ENCODE measurements at regions not wholly inside any gene's neighbourhood (a gene's known extent, or its start where the extent isn't known, plus 50 kb on each side); places are given as distances from the start of the nearest gene placed in this dataset.
A peak's percentile ranks its signal among the peaks of the same experiment; 100 is the strongest.

DNA sequence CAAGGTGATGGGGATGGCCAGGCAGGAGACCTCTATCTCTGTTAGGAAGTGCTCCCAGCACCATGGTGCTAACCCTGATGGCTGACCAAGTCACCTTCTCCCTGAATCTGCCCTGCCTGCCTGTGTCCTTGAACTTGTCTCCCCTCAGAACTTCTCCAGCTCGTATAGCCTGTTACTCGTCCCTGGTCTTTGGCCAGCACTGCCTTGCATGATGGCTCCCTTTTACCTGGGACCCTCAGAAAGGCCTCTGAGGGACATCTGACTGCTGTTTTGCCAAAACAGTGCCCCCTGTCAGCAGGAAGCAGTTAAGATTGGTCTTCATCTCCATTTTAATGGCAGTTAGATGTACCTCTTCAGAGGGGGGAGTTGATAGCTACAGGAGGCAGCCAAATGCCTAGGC lies 148.3 kb downstream of the RHOU start:
- Histone ChIP-seq H3K27ac (no peak overlapping the region), H3K4me1 (ENCODE audit: insufficient read depth) (no peaks in the 10 kb centered on the region), H3K36me3 (no peaks in the 10 kb centered on the region), H3K27me3 (no peaks in the 10 kb centered on the region), H3K4me3 (no peak overlapping the region), H3K9me3 (peaks cover 0 to 5% of the 10 kb centered on the region in 2 donors)
- no peak for DNase-seq
- WGBS, 3 donors, result 74 to 84% (median 79%) methylated on average over 2 of the region's 2 CpGs
- TF ChIP-seq, protein P1, sequence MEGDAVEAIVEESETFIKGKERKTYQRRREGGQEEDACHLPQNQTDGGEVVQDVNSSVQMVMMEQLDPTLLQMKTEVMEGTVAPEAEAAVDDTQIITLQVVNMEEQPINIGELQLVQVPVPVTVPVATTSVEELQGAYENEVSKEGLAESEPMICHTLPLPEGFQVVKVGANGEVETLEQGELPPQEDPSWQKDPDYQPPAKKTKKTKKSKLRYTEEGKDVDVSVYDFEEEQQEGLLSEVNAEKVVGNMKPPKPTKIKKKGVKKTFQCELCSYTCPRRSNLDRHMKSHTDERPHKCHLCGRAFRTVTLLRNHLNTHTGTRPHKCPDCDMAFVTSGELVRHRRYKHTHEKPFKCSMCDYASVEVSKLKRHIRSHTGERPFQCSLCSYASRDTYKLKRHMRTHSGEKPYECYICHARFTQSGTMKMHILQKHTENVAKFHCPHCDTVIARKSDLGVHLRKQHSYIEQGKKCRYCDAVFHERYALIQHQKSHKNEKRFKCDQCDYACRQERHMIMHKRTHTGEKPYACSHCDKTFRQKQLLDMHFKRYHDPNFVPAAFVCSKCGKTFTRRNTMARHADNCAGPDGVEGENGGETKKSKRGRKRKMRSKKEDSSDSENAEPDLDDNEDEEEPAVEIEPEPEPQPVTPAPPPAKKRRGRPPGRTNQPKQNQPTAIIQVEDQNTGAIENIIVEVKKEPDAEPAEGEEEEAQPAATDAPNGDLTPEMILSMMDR (IDR thresholded peaks at IDR 0.05), result no peak
- TF ChIP-seq POLR2A (IDR thresholded peaks at IDR 0.05) (no peak), EP300 (IDR thresholded peaks at IDR 0.05) (no peak)
- intact Hi-C loops (cut with DNase I), result no loop called here

- H3K9me3 ChIP-seq, result peaks cover 0 to 5% of the 10 kb centered on the region in 2 donors
Measured at GRCh38 chr1:228884196-228884595, 148.9 kb downstream of the RHOU start.

DNA sequence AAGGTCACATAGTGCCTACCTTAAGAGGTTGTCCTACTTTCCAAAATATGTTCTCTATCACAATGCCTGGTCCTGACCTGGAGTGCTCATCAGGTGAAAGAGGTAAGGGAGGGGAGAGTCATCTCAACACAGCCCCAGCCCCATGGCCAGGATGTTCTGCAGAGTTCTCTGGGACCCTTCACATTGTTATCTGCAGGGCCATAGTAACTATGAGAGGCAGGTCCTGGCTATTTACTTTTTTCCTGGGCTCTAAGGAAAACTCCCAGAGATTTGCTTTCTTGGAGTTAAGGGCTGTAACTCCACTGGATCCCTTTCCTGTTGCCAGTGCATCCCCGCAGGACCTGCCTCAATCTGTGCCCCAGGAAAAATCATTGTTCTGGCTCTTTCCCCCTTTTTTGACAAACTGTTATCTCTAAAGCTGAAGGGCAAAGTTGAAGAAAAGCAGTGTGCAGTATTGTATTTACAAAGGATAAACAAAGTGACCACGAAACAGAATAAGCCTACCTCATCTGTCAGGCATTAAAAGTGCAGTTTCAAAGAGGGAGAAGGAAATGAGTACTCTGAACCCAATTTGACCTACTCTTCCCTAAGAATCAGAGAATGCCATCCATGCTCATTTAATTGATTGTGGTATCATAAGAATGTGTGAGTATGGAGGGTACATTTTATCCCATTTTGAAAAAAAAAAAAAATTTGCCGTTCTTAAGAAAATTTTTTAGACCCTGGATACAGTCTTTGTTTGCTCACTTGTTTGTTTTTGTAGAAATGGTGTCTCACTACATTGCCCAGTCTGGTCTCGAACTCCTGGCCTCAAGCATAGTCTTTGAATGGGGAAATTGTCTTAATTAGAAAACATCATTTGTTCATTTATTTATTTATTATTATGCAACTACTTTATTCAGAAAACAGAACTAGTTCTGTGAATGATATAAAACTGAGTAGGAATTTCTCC lies 149.6 kb downstream of the RHOU start:
- H3K9me3 ChIP-seq, result peaks cover 0 to 5% of the 10 kb centered on the region in 2 donors
- DNase-seq, result no peak
- H3K4me1 ChIP-seq (ENCODE audit: insufficient read depth), result no peaks in the 10 kb centered on the region
- no peaks in the 10 kb centered on the region for H3K27me3 ChIP-seq
- no peak overlapping the region for H3K4me3 ChIP-seq
- 76 to 83% (median 78%) methylated on average over 4 of the region's 4 CpGs for WGBS, 3 donors
- no peak for TF ChIP-seq EP300 (IDR thresholded peaks at IDR 0.05)
- TF ChIP-seq POLR2A (IDR thresholded peaks at IDR 0.05), result no peak
- TF ChIP-seq, protein P1 (IDR thresholded peaks at IDR 0.05), result no peak
- no peak overlapping the region for H3K27ac ChIP-seq
- H3K36me3 ChIP-seq, result no peaks in the 10 kb centered on the region
- intact Hi-C loops (cut with DNase I), result no loop called here

More at GRCh38 chr1:228884196-228884595, 148.9 kb downstream of the RHOU start:
- WGBS, 3 donors, result 95 to 96% (median 96%) methylated on average over 5 of the region's 5 CpGs
- H3K4me1 ChIP-seq (ENCODE audit: insufficient read depth), result no peaks in the 10 kb centered on the region
- no peaks in the 10 kb centered on the region for H3K36me3 ChIP-seq
- no peaks in the 10 kb centered on the region for H3K27me3 ChIP-seq
- TF ChIP-seq POLR2A (IDR thresholded peaks at IDR 0.05) (no peak), EP300 (IDR thresholded peaks at IDR 0.05) (no peak)
- TF ChIP-seq, protein P1 (IDR thresholded peaks at IDR 0.05), result no peak
- no peak overlapping the region for H3K4me3 ChIP-seq
- DNase-seq, result no peak
- intact Hi-C loops (cut with DNase I), result no loop called here
- no peak overlapping the region for H3K27ac ChIP-seq

DNA sequence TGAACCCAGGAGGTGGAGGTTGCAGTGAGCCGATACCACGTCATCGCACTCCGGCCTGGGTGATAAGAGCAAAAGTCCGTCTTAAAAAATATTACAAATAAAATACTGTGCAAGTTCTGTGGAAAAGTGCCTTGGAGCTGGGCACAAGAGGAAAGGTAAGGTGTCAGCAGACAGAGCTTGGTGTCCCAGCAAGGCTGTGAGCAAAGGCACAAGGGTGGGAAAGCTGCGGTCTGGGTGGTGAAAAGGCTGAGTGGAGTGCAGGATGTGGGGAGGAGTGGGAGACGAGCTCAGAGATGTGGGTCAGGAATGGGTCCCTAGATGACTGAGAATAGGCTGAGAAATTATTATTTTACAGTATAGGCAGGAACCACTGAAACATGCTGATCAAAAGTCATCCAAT lies 150.6 kb downstream of the RHOU start:
- TF ChIP-seq, protein P1 (IDR thresholded peaks at IDR 0.05), result no peak
- TF ChIP-seq POLR2A (IDR thresholded peaks at IDR 0.05) (no peak), EP300 (IDR thresholded peaks at IDR 0.05) (no peak)
- peaks cover 0 to 5% of the 10 kb centered on the region in 2 donors for H3K9me3 ChIP-seq
- no peaks in the 10 kb centered on the region for H3K27me3 ChIP-seq
- intact Hi-C loops (cut with DNase I), result no loop called here
- DNase-seq, result peak in 1 of 5 donors; percentile 7
- no peak overlapping the region for H3K4me3 ChIP-seq
- H3K27ac ChIP-seq, result no peak overlapping the region
- no peaks in the 10 kb centered on the region for H3K4me1 ChIP-seq (ENCODE audit: insufficient read depth)
- 93 to 94% (median 93%) methylated on average over 7 of the region's 7 CpGs for WGBS, 3 donors
- no peaks in the 10 kb centered on the region for H3K36me3 ChIP-seq

Measured in ovary (tissue), 7 donors.